Activated naive CD8-positive, alpha-beta T cell (primary cell): ENCODE measurements at regions not wholly inside any gene's neighbourhood (a gene's known extent, or its start where the extent isn't known, plus 50 kb on each side); places are given as distances from the start of the nearest gene placed in this dataset.

Source experiments
- H3K27ac Mint-ChIP-seq: one replicate; pipeline ENCODE4 v1.8.0; 2021; ENCODE audit warnings: mixed read lengths
- H3K27me3 Mint-ChIP-seq: one replicate; pipeline ENCODE4 v1.8.0; 2021; ENCODE audit warnings: mixed read lengths
- H3K36me3 Mint-ChIP-seq: one replicate; pipeline ENCODE4 v1.8.0; 2021; ENCODE audit warnings: mixed read lengths
- H3K4me1 Mint-ChIP-seq: one replicate; pipeline ENCODE4 v1.8.0; 2021; ENCODE audit warnings: low read depth, mixed read lengths
- H3K4me3 Mint-ChIP-seq: one replicate; pipeline ENCODE4 v1.8.0; 2021; ENCODE audit warnings: mild to moderate bottlenecking, mixed read lengths
- H3K9me3 Mint-ChIP-seq: one replicate; pipeline ENCODE4 v1.8.0; 2021; ENCODE audit warnings: low read depth, mixed read lengths

DNA sequence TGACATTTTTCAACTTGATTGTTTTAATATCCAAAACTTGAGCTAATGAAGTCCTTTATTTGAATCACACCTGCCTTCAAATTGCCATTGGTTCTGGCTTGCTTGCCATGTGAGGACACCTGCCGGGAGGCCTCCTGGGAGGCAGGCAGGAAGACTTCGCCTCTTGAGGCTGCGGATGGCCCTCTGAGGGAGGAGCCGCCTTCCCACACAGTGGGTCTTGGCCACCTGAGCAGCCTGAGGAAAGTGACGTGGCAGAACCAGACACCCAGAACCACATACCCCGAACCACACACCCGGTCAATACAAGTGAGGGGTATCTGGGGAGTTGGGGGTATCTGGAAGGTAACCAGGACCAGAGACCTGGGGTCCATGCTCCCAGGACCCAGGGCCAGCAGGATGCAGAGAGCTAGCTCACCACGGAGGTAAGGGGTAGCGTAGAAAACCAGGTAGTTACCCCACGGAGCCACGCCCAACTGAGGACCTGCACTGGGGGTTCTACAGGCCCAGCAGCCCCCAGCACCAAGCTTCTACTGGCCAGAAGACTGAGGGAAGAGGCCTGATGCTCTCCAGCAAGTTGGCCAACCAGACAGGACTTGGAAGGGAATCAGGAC lies 300.5 kb downstream of the TCERG1L start:
- H3K36me3 Mint-ChIP-seq, result no peaks in the 10 kb centered on the region
- H3K4me3 Mint-ChIP-seq, result no peak overlapping the region
- no peaks in the 10 kb centered on the region for H3K27me3 Mint-ChIP-seq
- H3K9me3 Mint-ChIP-seq, result no peaks in the 10 kb centered on the region
- H3K27ac Mint-ChIP-seq, result no peak overlapping the region
- H3K4me1 Mint-ChIP-seq, result no peaks in the 10 kb centered on the region

DNA sequence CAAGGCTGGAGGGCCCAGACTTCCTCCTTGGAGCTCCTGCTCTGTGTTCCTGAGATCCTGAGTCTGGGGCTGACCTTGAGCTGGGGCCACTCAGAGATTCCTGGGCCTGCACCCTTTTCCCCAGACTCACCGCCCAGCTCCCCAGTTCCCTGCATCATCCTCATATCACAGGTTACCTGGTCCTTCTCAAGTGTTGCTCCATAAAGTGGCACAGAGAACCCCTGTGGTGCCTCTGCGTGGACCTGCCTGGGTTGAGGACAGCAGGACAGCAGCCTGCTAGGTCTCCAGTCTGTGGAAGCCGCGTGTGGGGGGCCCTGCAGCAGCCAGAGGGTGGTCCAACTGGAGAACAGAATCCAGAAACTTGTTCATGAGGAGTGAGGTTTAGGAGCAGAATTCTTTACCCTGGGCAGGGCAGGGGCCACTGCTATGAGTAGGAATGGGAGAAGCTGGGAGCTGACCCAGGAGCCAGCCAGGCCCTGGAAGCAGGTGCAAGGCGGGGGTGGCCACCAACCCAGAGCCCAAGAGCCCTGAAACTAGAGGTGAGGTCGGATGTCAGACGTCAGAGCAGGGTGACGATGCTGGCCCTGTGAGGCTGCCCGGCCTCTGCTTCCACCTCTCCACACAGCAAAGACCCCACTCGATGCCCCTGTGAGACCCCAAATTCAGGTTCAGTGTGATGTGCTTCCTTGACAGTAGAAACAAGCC lies 299.4 kb downstream of the TCERG1L start:
- no peak overlapping the region for H3K4me3 Mint-ChIP-seq
- no peak overlapping the region for H3K27ac Mint-ChIP-seq
- no peaks in the 10 kb centered on the region for H3K27me3 Mint-ChIP-seq
- no peaks in the 10 kb centered on the region for H3K36me3 Mint-ChIP-seq
- no peaks in the 10 kb centered on the region for H3K4me1 Mint-ChIP-seq
- H3K9me3 Mint-ChIP-seq, result no peaks in the 10 kb centered on the region

DNA sequence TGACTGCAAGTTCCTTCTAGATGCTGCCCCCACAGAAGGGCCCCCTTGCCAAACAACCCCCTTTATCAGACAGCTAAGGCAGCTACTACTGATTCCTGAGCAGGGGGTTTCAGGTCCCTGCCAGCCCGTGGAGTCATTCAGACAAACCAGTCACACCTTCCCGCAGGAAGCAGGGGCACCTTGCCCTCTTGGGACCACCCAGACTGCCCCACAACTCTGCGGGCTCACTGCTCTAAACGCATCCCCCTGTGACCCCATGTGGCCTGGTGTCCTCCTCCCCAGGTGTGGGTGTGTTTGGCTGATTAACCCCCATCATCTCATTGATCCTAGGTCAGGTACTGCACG lies 298.9 kb downstream of the TCERG1L start:
- H3K27me3 Mint-ChIP-seq, result no peaks in the 10 kb centered on the region
- no peaks in the 10 kb centered on the region for H3K4me1 Mint-ChIP-seq
- no peaks in the 10 kb centered on the region for H3K36me3 Mint-ChIP-seq
- no peaks in the 10 kb centered on the region for H3K9me3 Mint-ChIP-seq
- H3K4me3 Mint-ChIP-seq, result no peak overlapping the region
- no peak overlapping the region for H3K27ac Mint-ChIP-seq

DNA sequence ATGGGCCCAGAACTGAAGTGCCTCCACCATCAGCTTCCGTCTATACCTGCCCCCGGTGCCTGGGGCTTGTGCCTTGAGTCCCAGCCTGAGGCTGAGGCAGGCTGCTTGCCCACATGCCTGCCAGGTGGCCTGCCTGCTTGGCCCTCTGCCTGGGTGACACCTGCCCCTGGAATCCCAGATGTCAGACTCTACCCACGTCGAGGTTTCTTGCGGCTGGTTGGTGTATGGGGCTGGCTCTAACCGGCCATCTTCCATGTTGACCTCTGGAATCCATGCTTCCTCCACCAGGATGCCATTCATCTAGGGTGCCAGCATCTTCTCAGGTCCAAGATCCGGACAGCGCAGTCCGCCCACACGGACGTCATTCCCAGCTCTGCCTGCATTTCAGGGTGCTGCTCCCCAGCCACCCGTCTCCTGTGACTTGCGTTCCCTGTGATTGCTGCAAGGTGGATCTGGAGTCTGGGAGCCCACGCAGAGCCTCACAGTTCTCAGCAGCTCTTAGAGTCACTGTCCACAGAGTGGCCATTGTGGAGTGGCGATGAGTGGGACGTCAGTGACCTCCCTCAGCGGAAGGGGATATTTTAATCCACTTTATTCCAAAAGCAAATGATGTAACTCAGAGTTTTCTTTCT lies 298.1 kb downstream of the TCERG1L start:
- Mint-ChIP-seq H3K36me3 (no peaks in the 10 kb centered on the region), H3K27ac (no peak overlapping the region), H3K27me3 (no peaks in the 10 kb centered on the region), H3K4me1 (no peaks in the 10 kb centered on the region), H3K4me3 (no peak overlapping the region), H3K9me3 (no peaks in the 10 kb centered on the region)

DNA sequence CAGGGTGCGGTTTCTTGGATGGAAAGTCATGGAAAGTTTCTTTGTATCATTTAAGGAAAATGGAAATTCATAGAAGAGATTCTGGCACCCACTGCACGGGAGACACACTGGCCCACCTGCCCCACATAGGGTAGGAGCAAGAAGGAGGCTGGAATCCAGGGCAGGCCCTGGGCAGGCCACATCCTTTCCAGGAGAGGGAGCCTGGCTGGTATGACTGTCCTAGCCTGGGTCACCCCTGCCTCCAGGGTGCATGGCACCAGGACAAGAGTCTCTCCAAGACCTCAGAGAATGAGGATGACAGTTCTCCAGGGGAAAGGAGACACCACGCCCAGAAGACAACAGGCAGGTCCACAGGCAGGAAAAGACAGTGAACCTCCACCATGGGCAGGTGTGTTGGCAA lies 297.2 kb downstream of the TCERG1L start:
- Mint-ChIP-seq H3K36me3 (no peaks in the 10 kb centered on the region), H3K27me3 (no peaks in the 10 kb centered on the region), H3K9me3 (no peaks in the 10 kb centered on the region), H3K4me1 (no peaks in the 10 kb centered on the region), H3K27ac (no peak overlapping the region), H3K4me3 (no peak overlapping the region)

DNA sequence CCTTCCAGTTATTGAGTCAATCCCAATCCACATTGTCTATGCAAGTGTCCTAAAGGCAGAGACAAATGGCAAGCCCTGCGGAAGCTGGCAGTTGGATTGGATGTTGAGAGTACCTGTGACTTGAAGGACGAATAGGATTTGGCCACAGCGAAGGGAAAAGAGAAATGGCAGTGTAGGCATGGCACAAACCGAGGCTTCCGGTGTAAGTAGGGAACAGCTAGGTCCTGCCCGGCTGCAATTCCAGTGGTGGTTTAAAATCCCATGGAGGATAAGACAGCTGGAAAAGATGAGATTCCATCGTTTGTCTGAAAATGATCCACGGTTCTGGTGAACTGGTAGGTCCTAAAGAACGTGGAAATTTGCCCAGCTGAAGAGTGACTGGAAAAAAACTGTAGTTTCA lies 296.2 kb downstream of the TCERG1L start:
- Mint-ChIP-seq H3K9me3 (no peaks in the 10 kb centered on the region), H3K36me3 (no peaks in the 10 kb centered on the region), H3K4me3 (no peak overlapping the region), H3K4me1 (no peaks in the 10 kb centered on the region), H3K27me3 (no peaks in the 10 kb centered on the region), H3K27ac (no peak overlapping the region)

DNA sequence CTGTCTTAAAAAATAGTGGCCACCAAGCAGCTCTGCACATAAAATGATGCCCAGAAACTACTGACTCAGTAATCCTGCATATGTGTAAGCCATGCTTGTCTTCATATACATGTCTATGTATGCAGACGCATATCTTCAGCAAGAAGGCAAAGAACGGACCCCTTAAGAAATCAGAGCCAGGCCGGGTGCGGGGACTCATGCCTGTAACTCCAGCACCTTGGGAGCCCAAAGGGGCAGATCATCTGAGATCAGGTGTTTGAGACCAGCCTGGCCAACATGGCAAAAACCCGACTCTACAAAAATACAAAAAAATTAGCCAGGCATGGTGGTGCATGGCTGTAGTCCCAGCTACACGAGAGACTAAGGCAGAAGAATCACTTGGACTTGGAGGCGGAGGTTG lies 295.0 kb downstream of the TCERG1L start:
- no peak overlapping the region for H3K4me3 Mint-ChIP-seq
- H3K9me3 Mint-ChIP-seq, result no peaks in the 10 kb centered on the region
- H3K4me1 Mint-ChIP-seq, result no peaks in the 10 kb centered on the region
- no peaks in the 10 kb centered on the region for H3K36me3 Mint-ChIP-seq
- H3K27ac Mint-ChIP-seq, result no peak overlapping the region
- H3K27me3 Mint-ChIP-seq, result no peaks in the 10 kb centered on the region

DNA sequence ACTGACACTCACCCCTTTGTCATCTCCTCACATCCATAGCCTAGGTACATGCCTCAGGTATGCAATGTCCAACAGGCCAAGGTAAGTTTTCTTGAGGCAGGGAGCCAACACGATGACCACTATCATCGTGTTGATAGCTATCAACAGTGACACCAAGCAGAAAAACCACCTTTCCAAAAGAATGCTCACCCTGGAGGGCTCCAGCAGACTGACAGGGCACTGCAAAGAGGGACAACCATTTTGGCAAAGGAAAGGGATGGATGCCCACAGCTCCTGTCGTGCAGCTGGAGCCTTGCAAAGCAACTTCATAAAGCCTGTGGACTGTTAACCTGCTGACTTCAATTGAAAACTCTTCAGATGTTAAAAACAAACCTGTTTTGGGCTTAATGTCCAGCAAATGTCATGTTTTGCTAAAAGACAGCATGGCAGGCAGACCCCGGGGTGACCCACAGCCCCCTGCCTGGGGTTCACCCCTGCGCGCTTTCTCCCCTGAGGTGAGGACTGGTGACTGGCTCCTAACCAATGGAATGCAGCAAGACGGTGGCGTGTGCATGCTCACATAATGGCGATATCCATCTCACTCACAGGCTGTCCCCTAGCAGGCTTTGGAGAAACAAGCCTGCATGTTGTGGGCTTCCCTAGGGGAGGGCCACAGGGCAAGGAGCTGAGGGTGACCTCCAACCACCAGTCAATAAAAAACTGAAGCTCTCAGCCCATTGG lies 293.8 kb downstream of the TCERG1L start:
- peaks cover under 1% of the 10 kb centered on the region for H3K27me3 Mint-ChIP-seq
- H3K27ac Mint-ChIP-seq, result no peak overlapping the region
- H3K36me3 Mint-ChIP-seq, result no peaks in the 10 kb centered on the region
- no peaks in the 10 kb centered on the region for H3K4me1 Mint-ChIP-seq
- H3K4me3 Mint-ChIP-seq, result no peak overlapping the region
- no peaks in the 10 kb centered on the region for H3K9me3 Mint-ChIP-seq

DNA sequence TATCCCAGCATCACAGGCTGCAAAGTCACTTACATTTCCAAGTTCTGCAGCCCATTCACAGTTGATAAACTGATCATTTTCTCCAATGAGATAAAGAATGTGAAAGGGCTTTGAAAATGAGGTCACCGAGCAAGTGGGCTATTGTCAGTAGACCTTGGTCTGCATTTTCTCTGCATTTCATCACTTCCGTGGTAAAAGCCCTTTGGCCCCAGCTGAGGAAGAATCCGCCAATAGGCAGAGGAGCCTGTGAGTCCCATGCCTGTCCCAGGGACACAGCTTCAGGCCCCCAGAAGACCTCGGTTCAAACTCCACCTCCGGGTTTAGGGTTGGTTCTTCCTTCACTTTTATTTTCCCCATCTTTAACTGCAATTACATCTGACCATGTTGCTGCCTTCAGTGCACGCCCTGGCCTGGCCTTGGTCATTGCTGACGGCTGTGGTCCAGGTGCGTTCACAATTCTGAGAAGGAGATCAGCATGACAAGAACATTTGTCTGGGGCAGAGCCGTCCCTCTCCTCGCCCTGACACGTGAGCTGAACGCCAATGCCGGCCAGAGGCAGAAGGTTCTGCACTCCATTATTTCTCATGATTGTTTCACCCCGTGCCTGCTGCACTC lies 292.5 kb downstream of the TCERG1L start:
- Mint-ChIP-seq H3K9me3 (no peaks in the 10 kb centered on the region), H3K4me1 (no peaks in the 10 kb centered on the region), H3K36me3 (no peaks in the 10 kb centered on the region), H3K27me3 (peaks cover 2% of the 10 kb centered on the region), H3K4me3 (no peak overlapping the region), H3K27ac (no peak overlapping the region)

DNA sequence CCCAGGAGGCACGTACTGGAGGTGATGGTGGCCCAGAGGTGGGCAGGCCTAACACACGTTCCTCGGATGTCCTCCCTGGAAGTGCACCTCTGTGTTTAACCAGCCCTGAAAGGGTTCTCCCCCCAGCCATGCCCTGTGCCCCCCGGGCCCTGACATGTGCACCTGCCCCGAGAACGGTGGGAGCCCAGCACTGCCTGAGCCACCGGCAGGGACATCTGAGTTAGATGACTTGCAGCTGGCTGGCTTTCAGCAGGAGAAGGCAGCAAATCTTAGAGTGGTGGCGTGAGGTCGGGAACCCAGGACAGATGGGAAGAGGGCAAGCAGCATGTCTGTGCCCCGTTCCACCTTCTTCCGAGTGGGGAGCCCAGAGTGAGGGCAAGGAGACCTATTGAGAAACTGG lies 291.8 kb downstream of the TCERG1L start:
- no peaks in the 10 kb centered on the region for H3K4me1 Mint-ChIP-seq
- H3K36me3 Mint-ChIP-seq, result no peaks in the 10 kb centered on the region
- no peaks in the 10 kb centered on the region for H3K9me3 Mint-ChIP-seq
- no peak overlapping the region for H3K4me3 Mint-ChIP-seq
- no peak overlapping the region for H3K27ac Mint-ChIP-seq
- peaks cover 2% of the 10 kb centered on the region for H3K27me3 Mint-ChIP-seq

DNA sequence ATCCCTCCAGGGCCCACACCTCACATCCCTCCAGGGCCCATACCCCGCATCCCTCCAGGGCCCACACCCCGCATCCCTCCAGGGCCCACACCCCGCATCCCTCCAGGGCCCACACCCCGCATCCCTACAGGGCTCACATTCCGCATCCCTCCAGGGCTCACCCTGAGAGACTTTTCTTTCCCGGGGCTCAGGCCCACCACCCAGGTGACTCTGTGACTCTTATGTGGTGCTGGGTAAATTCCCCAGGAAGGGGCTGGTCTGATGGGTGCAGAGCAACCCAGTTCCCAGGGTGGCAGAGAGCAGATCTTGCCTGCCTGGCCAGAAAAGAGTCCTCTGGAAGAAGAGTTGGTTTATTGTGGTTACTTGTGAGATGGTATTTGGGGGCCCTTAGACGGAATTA lies 290.7 kb downstream of the TCERG1L start:
- H3K4me3 Mint-ChIP-seq, result no peak overlapping the region
- H3K4me1 Mint-ChIP-seq, result no peaks in the 10 kb centered on the region
- peaks cover 2% of the 10 kb centered on the region for H3K27me3 Mint-ChIP-seq
- H3K27ac Mint-ChIP-seq, result no peak overlapping the region
- H3K9me3 Mint-ChIP-seq, result no peaks in the 10 kb centered on the region
- no peaks in the 10 kb centered on the region for H3K36me3 Mint-ChIP-seq

DNA sequence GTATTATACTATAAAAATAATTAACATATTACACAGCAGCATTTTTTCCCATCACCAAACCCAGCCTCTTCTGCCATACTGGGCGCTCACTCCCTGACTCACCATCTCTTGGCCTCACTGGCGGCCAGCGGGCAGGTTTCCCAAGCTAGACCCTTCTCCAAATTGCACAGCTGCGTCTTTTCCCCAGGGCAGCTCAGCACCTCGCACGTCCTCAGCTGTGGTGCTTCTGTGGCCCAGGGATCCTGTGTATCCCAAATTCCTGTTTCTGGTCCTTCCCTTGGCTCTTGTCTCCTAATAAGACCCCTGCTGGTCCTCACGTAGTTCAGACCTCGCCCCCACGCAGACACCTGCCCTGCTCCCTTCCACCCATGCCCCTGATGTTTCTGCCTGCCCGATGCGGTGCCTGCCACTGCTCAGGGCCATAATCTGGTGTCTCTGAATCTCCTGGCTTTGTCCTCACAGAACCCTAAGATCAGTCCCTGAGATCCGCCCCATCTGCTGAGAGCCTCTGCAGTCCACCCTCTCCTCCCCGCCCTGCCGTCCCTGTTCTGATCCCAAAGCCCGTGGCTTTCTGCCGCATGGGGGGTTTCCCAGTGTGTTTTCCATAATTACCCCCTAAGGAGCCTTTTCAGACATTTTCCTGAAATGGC lies 290.1 kb downstream of the TCERG1L start:
- H3K9me3 Mint-ChIP-seq, result no peaks in the 10 kb centered on the region
- H3K27ac Mint-ChIP-seq, result no peak overlapping the region
- no peaks in the 10 kb centered on the region for H3K4me1 Mint-ChIP-seq
- no peaks in the 10 kb centered on the region for H3K36me3 Mint-ChIP-seq
- peaks cover 2% of the 10 kb centered on the region for H3K27me3 Mint-ChIP-seq
- no peak overlapping the region for H3K4me3 Mint-ChIP-seq

DNA sequence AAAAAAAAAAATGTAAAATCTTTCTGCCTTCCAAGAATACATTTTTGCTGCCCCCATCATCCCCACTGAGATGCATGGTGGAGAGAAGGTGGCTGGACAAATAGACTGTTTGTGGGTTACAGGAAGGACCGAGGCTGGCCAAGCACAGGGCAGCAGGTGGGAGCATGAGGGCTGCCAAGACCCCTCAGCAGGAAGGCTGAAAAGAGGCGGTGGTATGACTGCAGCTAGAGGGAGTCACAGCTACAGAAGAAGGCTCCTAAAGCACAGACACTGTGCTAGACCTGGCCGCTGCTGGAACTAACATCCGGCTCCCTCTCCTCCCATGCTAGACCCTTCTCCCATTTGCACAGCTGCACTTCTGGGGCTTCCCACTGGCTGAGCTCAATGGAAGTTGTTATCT lies 289.6 kb downstream of the TCERG1L start:
- Mint-ChIP-seq H3K27ac (no peak overlapping the region), H3K36me3 (no peaks in the 10 kb centered on the region), H3K9me3 (no peaks in the 10 kb centered on the region), H3K4me1 (no peaks in the 10 kb centered on the region), H3K4me3 (no peak overlapping the region), H3K27me3 (peaks cover 2% of the 10 kb centered on the region)

DNA sequence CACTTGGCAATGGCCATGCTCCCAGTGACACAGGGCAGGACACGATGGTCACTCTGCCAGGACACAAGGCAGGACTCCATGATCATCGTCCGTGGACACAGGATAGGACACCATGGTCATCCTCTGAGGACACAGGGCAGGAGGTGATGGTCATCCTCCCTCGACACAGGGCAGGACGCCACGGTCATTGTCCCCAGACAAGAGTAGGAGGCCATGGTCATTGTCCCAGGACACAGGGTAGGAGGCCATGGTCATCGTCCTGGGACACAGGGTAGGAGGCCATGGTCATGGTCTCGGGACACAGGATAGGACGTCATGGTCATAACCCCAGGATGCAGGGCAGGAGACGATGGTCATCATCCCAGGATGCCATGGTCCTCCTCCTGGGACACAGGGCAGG lies 289.2 kb downstream of the TCERG1L start:
- Mint-ChIP-seq H3K4me1 (no peaks in the 10 kb centered on the region), H3K4me3 (no peak overlapping the region), H3K27ac (no peak overlapping the region), H3K27me3 (peaks cover 2% of the 10 kb centered on the region), H3K9me3 (no peaks in the 10 kb centered on the region), H3K36me3 (no peaks in the 10 kb centered on the region)

DNA sequence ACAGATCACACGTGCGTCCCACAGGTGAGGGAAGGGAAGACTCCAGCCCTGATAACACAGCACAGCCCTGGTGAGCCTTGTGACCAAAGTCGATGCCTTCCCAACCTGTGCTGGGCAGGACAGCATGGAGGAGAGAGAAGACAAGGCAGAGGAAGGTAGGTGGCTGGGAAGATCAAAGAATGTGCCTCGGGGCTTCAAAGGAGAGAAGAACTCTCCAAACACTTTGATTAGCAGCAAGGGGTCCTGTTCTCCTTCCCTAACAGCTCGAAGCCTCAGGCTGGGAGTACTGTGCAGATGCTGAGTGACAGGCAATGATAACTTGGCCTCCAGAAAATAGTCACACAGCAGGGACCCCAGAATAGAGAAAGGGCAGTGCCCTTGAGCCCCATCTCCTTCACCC lies 288.5 kb downstream of the TCERG1L start:
- Mint-ChIP-seq H3K27me3 (peaks cover 2% of the 10 kb centered on the region), H3K4me3 (no peak overlapping the region), H3K27ac (no peak overlapping the region), H3K4me1 (no peaks in the 10 kb centered on the region), H3K36me3 (no peaks in the 10 kb centered on the region), H3K9me3 (no peaks in the 10 kb centered on the region)
